ENCODE measurements at regions not wholly inside any gene's neighbourhood (a gene's known extent, or its start where the extent isn't known, plus 50 kb on each side); places are given as distances from the start of the nearest gene placed in this dataset.

DNA sequence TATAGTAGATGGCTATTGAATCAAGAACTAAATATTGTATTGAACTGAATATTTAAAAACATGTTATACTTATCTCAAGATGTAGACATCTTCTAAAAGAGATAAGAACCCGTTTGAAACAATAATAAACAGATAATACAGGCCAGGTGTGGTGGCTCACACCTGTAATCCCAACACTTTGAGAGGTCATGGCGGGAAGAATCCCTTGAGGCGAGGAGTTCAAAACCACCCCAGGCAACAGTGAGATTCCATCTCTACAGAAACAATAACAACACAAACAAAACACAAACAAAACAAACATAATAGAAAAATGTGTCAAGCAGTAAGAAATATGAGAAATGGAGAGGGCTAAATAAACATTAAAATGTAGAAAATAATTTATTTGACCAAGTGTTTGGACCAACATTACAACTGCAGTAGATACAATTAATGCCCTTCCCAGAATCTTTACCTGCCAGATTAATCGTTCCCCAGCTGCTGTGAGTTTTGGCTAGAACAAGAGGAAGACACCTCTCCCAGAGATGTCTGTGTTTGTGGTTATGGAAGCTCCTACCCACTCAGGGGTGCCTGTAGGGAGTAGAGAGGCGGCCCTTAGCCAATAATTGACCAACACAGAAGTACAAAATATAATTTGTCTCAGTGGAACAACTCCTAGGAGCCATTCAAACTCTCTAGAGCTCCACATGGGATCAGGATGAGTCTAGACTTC, 111.9 kb upstream of the AGTR1 start:
- no peak for DNase-seq (ENCODE audit: low spot score)

DNA sequence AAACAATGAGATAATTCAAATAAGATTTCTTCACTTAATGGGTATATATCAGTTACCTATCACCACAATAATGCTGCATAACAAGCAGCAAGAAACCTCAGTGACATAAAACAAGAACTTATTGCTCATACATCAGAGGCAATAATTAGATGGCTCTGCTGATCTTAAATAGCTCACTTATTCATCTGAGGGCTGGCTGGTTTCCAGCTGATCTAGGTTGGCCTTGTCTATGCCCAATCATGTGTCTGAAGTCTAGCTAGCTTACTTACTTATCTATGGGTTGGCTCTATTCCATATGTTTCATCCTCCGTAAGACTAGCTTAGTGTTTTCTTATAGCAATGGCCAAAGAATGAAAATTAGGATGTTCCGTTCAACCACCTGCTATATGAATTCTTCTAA, 109.4 kb upstream of the AGTR1 start:
- no peak for DNase-seq (ENCODE audit: low spot score)

DNA sequence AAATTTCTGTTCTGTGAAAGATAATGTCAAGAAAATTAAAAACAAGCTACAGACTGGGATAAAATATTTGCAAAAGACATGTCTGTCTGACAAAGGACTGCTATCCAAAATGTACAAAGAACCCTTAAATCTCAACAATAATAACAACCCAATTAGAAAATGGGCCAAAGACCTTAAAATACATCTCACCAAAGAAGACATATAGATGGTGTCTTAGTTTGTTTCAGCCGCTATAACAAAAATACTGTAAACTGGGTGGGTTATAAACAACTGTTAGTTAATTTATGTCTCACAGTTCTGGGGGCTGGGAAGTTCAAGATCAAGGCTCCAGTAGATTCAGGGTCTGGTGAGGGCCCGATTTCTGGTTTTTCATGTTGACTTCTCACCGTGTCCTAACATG, 106.2 kb upstream of the AGTR1 start:
- no peak for DNase-seq (ENCODE audit: low spot score)

DNA sequence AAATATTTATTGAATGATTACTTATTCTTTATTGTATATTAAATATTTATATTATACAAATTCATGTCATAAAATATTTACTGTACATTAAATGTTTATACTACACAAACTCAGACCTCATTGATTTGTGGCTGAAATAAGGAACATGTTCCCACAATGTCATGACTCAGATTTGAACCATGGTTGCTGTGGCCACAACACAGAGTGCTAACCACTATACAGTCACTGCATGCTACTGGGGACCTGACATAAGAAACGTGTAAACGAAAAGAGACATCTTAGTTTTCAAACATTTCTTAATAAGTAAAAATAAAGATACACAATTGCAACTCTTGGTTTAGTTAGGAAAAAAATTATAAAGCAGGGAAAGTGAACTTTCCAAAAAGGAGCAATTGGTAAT, 99.1 kb upstream of the AGTR1 start:
- no peak for DNase-seq (ENCODE audit: low spot score)

DNA sequence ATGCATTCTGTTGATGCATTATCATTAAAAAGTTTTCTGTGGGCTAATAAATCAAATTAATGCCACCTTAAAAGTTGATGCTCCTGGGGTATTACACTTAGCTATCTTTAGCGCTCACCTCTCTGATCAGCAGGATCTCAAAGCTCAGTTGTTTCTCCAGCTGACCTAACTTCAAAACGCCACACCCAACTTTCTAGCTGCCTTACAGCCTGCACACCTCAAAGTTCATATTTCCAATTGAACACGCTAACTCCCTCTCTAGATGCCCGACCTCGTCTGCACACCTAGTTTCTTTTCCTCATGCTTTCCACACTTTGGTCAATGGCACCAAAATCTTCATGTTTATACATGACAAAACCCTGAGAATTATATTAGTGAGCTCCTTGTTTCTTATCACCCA, 98.2 kb upstream of the AGTR1 start:
- DNase-seq (ENCODE audit: low spot score), result no peak

DNA sequence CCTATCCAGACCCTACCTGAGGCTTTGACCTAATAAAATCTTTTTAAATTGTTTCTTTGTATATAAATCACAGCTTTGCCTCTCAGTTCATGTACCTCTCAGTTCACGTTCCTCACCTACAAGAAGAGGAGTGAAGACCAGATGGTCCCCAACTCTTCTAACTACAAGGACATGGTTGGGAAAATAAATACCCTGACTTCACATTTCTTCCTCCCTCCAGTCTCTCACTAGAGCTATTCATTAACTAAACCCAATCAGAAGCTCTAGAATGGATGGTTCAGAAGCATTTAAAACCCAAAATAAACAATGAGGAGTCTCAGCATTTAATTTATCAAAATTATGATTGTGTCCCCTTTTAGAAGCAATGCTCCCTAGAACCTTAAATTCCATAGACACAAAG, 97.3 kb upstream of the AGTR1 start:
- no peak for DNase-seq (ENCODE audit: low spot score)

DNA sequence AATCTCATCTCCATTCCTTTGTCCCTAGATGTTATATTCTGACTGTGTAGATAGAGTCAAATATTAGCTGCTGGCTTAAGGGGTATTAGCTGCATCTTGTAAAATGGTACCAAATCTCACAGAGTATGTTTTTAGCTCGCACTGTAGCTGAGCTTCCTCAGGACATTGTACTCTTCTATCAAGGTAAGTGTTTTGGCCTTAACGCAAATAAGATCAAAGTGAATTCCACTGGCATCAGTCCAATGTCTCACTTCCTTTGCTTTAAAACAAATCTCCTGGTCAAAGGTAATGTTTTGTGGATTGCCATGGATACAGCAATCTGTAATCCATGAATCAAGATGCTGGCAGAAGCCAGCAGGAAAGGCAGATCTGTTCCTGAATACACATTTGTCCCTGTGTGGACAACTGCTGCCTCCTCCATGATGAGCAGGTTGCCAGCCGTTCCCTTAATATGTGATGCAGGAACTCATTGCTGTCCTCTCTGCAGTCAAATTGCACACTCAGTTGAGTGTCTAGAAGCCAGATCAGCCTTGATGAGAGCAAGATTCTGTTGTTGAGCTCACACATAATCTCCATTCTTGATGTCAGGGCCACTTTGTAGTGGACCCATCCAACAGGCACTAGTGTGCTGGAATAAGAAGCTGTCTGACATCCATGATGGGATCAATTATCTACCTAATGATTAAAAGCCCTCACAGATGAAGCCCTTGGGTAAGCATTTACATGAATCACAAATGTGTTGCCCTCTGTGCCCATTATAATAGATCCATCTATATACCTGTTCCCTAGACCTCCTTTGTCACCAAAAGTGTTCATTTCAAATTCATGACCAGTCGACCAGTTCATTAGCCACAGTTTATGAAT, 96.6 kb upstream of the AGTR1 start:
- DNase-seq (ENCODE audit: low spot score), result no peak

DNA sequence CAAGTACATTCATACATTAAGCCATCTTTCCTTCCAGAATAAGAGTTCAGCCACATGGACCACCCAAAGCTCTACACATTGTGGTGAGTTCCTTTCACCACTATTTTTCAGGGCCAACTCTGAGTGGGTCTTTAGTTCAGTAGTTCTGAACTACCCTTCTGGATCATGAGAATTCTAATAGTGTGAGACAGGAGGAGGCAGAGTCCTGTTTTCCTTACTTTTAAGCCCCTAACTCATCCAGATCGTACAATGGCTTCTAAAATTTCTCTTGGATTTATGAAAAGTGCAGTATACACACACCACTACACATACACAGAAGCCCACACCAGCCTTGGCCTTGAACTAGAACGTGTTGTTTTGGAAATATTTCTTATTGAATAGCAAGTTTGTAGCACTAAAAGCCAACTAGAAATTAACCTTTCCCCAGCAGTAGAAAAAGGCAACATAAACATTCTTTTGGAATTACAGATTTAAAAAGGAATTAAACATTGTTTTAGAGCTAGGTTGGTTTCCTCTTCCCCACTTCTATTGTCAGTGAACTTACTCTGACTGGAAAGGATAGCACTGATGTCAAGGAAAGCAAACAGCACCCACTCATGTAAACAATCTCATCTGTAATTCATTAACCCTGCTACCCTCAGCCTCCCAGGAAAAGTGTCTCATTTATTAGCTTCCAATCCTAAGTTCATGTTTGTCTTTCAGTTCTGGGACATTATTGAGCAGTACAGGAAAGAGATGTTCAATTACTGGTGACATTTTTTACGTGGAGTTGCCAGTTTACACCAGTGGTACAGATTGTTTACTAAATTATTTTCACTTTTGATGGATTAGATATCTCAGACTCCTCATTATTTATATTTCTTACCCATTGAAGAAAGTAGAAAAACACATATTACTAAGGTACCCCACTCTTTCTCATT, 95.7 kb upstream of the AGTR1 start:
- no peak for DNase-seq (ENCODE audit: low spot score)

DNA sequence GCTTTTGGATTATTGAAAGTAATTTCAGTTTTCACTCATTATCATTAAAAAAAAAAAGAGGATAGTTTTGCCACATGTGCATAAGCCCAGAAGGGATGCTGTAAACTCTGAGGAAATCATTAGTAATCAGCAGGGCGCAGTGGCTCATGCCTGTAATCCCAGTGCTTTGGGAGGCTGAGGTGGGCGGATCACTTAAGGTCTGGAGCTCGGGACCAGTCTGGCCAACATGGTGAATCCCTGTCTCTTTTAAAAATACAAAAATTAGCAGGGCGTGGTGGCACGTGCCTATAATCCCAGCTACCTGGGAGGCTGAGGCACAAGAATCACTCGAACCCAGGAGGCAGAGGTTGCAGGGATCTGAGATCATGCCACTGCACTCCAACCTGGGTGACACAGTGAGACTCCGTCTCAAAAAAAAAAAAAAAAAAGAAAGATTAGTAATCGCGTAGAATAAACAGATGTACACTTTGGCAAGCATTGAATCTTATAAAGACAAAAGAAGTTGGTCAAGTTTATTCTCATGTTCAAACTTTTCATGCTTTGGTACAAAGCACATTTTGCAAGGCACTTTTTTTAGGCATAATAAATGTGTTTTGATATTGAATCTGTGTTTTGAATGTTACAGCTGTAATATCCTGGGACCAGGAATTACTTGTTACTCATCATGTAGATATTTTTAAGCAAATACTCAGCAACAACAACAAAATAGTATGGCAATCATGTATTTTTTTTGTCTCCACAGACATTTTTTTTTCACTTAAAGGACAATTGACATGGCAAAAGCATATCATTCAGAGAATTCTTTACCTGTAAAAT, 93.2 kb upstream of the AGTR1 start:
- DNase-seq (ENCODE audit: low spot score), result no peak

DNA sequence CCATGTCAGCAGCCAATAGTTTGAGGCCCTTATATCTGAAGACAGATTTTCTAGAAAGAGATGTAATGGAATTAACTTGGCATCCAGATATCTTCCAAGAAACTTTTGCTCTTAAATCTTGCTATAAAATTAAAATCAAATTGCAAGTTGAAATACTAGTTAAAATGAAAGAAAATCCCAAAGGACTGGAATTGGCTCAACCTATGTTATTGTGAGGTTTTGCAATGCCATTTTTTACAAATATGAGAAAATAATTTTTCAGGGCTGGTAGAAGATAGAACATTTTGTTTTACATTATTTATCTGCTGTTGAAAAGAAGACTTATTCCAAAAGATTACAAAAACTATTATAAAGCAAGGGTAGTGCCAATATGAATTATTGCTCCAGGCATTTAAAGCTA, 92.2 kb upstream of the AGTR1 start:
- DNase-seq (ENCODE audit: low spot score), result no peak

DNA sequence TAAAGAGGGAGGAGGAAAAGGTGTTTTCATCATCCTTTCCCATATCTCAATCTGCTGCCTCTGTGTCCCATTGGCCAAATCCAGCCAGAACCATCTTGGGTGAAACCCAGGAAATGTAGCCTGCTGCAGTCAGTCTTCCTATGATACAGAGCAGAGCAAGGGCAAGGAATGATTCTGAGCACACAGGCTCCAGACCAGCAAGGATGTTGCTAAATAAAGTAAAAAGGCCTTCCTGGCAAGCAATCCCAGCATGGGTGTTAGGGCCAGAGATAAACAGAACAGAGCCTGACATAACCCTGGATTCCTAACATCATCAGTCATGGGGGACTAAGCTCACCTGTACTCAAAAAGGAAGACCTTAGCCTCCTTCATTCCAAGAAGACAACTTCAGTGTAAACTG, 90.7 kb upstream of the AGTR1 start:
- DNase-seq (ENCODE audit: low spot score), result no peak

DNA sequence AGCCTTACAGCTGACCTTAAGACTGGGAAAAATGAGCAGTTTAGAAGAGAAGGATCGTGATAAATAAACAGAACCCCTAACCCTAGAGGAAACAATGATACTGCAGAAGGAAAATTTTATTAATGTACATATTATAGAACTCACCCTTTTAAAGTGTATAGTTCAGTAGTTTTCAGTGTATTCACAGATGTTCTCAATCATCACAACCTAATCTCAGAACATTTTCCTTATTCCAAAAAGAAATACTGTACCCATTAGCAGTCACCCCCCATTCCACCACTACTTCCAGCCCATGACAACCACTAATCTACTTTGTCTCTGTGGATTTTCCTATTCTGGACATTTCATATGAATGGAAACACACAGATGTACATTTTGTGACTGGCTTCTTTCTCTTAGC, 90.2 kb upstream of the AGTR1 start:
- DNase-seq (ENCODE audit: low spot score), result no peak

DNA sequence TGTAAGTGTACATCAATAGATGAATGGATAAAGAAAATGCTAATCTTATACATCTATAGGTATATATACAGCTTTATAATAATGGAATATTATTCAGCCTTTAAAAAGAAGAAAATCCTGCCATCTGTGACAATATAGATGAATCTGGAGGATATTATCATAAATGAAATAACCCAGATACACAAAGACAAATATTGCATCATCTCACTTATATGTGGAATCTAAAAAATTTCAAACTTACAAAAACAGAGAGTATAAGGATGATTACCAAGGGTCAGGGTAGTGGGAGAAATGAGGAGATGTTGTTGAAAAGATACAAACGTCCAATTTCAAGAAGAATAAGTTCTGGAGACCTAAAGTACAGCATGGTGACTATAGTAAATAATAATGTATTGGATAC, 85.4 kb upstream of the AGTR1 start:
- no peak for DNase-seq (ENCODE audit: low spot score)

DNA sequence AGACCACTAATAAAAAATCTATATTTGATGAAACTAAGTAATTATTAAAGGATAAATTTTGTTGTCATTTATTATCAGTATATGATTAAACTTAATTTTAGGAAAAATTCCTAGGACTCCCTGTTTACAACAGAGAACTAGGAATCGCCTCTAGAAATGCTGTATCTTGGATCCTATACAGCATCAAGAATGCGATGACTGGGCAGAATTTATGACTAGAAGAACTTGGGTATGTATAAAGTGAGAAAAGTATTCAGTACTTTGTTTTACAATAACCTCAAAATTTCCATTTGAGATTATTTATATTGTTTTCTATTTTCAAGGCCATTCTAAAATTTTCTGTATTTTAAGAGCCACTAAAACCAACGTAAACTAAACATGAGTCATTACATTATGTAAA, 82.3 kb upstream of the AGTR1 start:
- DNase-seq (ENCODE audit: low spot score), result no peak

DNA sequence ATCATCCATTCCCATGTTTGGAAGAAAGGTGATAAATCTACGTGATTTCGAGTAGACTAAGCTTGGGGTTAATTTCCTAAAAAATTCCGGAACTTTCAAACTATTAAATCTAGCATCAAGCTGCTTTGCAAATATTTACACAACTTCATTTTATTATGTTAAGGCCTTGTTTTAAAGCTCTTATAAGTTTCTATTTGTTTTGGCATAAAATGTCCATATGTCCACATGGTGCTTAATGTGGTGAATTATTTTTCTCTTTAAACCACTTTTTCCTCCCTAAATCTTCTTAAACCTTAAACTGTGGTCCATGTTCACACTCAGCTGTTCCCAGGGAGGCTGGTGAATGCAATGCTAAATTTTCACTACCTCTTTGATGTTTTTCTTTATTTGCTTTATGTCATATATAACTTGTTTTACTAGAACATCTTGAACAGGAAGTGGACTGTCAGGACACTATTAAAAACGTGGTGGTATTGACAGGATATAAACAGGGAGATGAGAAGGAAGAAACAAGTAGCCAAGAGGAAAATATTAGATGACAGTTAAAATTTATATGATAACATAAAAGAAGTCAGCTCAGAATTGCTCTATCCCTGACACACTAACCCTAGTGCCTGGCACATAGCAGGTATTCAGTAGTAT, 72.5 kb upstream of the AGTR1 start:
- no peak for DNase-seq (ENCODE audit: low spot score)

DNA sequence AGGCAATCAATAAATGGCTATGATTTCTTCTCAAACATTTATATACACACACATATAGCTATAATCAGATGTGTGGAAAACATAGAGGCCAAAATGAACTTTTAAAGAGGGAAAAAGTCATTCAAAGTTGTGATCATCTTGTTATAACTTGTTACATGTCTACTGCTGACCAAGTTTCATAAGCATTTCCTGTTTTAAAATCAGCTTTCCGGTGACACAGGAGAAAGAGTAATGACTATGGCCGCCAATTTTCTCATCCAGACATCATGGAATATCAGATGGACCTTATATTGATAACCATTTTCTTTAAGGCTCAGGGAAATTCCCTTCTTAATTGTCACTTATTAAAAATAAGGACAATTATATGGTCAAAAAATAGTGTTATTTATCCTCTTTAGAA, 71.7 kb upstream of the AGTR1 start:
- no peak for DNase-seq (ENCODE audit: low spot score)

DNA sequence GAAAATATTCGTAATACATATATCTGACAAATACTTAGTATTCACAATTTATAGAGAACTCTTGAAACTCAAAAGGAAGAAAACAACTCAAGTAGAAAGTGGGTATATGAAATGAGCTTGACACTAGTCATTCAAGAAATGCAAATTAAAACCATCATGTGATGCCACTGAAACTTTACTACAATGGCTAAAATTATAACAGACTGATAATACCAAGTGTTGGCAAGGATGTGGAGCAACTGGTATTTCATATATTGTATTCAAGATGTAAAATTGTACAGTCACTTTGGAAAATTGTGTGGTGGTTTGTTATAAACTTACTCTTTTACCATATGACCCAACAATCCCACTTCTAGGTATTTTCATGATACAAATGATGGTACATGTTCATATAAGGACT, 68.7 kb upstream of the AGTR1 start:
- no peak for DNase-seq (ENCODE audit: low spot score)

DNA sequence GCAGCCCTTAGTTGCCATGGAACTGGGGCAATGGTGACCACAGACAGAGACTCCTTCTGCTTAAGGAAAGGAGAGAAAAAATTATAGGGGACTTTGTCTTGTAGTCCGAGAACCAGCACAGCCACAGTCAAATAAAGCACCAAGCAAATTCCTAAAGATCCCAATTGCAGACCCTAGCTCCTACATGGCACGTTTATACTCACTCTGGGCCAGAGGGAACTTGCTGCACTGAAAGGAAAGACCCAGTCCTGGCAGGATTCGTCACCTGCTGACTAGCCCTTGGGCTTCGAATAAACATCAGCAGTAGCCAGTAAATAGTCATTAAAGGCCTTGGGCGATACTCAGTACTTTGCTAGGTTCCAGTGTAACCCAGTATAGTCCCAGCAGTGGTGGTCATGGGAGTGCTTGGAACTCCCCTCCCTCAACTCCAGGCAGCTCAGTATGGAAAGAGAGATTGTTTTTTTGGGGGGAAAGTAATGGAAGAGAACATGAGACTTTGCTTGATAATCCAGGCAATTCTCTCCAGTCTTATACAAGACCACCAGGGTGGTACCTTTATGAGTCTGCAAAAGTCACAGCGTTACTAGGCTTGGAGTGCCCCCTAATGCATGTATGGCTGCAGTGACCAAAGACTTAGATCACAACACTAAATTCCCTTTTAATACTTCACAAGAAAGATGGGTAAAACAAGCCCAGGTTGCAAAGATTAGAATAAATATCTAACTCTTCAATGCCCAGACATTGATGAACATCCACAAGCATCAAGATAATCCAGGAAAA, 66.4 kb upstream of the AGTR1 start:
- no peak for DNase-seq (ENCODE audit: low spot score)

DNA sequence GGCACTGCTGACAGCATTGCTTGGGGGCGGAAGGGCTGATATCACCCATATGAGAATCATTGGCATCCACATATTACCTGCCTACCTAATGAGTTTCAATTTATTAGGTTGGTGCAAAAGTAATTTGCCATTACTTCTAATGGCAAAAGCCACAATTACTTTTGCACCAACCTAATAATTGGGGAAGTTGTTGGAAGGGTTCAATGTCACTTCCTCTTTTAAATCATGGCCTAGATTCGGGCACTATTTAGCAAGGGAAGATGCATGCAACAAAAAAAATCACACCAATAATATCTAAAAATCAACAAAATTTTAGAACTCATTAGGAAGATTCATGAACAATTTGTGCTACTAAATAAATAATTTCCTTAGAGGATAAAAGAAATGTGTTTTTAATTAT, 56.0 kb upstream of the AGTR1 start:
- DNase-seq (ENCODE audit: low spot score), result no peak

DNA sequence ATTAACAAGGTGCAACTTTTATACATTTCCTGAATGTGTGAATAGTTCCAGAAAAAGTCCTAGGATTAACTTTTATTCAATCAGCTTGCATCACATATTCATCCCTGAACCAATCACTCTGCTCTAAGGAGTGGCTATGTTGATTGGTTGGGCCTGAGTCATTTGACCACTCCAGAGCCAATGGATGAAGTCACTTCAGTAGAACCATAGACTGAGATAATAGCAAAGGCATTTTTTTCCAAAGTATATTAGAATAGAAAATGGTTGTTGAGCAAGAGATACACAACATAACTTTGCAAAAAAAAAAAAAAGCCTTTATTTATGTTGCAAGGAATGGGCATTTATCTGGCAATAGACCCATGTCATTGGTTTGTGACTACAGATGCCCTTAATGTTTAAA, 55.5 kb upstream of the AGTR1 start:
- DNase-seq (ENCODE audit: low spot score), result peak; percentile 21

DNA sequence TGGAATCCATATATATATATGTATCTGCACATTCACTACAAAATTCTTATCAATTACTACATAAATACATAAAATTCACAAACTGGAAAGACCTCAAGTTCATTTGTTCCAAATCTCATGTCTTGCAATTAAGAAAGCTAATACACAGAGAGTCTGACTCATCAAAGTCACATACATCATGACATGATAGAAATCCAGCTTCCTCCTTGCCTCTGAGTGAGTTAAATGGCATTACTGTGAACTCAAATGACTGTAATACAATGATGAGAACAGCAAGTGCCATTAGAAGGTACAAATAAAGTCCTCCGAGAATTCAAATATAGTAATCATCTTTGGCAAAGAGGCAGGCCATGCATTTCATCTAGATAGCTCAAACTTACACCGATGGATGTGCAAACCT, 55.1 kb upstream of the AGTR1 start:
- no peak for DNase-seq (ENCODE audit: low spot score)
